ENCODE measurements at regions not wholly inside any gene's neighbourhood (a gene's known extent, or its start where the extent isn't known, plus 50 kb on each side); places are given as distances from the start of the nearest gene placed in this dataset.

- TF ChIP-seq GRHL2 (CRISPR knock-in tag; IDR thresholded peaks at IDR 0.05; ENCODE audit: insufficient replicate concordance, severe bottlenecking) (no peak), ATF3 (CRISPR knock-in tag; conservative IDR thresholded peaks at IDR 0.05) (no peak), SOX15 (CRISPR knock-in tag; IDR thresholded peaks at IDR 0.05) (no peak), FOXP1 (CRISPR knock-in tag; IDR thresholded peaks at IDR 0.05; ENCODE audit: borderline replicate concordance) (no peak), GTF2I (CRISPR knock-in tag; conservative IDR thresholded peaks at IDR 0.05) (no peak), JAZF1 (CRISPR knock-in tag; IDR thresholded peaks at IDR 0.05) (no peak), EMX1 (CRISPR knock-in tag; IDR thresholded peaks at IDR 0.05) (no peak), AFF4 (CRISPR knock-in tag; IDR thresholded peaks at IDR 0.05; ENCODE audit: borderline replicate concordance) (no peak)
These were observed 176.1 kb upstream of the SLC38A2 start (continued) for GRCh38 chr12:46548605-46549071.

GRCh38 chr12:46547421-46548354, 175.1 kb upstream of the SLC38A2 start:
- Mint-ChIP-seq H3K27me3 (ENCODE audit: low read depth) (peaks cover 6% of the 10 kb centered on the region; the same call in 1 of the 2 replicates), H3K9me3 (peaks cover 29% of the 10 kb centered on the region), H3K4me3 (no peak overlapping the region), H3K36me3 (peaks cover 31% of the 10 kb centered on the region), H3K4me1 (peaks cover 18% of the 10 kb centered on the region), H3K27ac (no peak overlapping the region)
- TF ChIP-seq FOXJ3 (CRISPR knock-in tag; IDR thresholded peaks at IDR 0.05; ENCODE audit: borderline replicate concordance): no peak
- no peak for TF ChIP-seq GTF2I (CRISPR knock-in tag; conservative IDR thresholded peaks at IDR 0.05)
- TF ChIP-seq FOXK1 (CRISPR knock-in tag; IDR thresholded peaks at IDR 0.05): no peak
- no peak for TF ChIP-seq MXD4 (CRISPR knock-in tag; IDR thresholded peaks at IDR 0.05; ENCODE audit: borderline replicate concordance)
- TF ChIP-seq CREB1 (CRISPR knock-in tag; IDR thresholded peaks at IDR 0.05): no peak
- no peak for TF ChIP-seq E2F1 (CRISPR knock-in tag; IDR thresholded peaks at IDR 0.05)
- ChIA-PET POLR2A (no interaction called here), CTCF (interaction anchor here (0.9 kb wide), 1 partner anchor 46 kb away, joined by 3 read pairs; no protein-coding TSS in a partner anchor)
- no peak for ATAC-seq
- DNase-seq (ENCODE audit: low spot score): no peak

- peaks cover 29% of the 10 kb centered on the region for H3K9me3 Mint-ChIP-seq
- no peak for DNase-seq (ENCODE audit: low spot score)
- peaks cover 6% of the 10 kb centered on the region; the same call in 1 of the 2 replicates for H3K27me3 Mint-ChIP-seq (ENCODE audit: low read depth)
- no peak overlapping the region for H3K27ac Mint-ChIP-seq
- peaks cover 31% of the 10 kb centered on the region for H3K36me3 Mint-ChIP-seq
- H3K4me3 Mint-ChIP-seq: no peak overlapping the region
- ChIA-PET POLR2A (no interaction called here), CTCF (interaction anchor here (0.9 kb wide), 1 partner anchor 47 kb away, joined by 3 read pairs; no protein-coding TSS in a partner anchor)
- no peak for ATAC-seq
- peaks cover 19% of the 10 kb centered on the region for H3K4me1 Mint-ChIP-seq
- TF ChIP-seq ATF1 (CRISPR knock-in tag; IDR thresholded peaks at IDR 0.05) (no peak), E2F1 (CRISPR knock-in tag; IDR thresholded peaks at IDR 0.05) (no peak), ZNF121 (CRISPR knock-in tag; IDR thresholded peaks at IDR 0.05) (no peak), EMX1 (CRISPR knock-in tag; IDR thresholded peaks at IDR 0.05) (no peak), IRF1 (CRISPR knock-in tag; IDR thresholded peaks at IDR 0.05) (no peak), NFE2L1 (CRISPR knock-in tag; IDR thresholded peaks at IDR 0.05) (no peak), ETV6 (CRISPR knock-in tag; IDR thresholded peaks at IDR 0.05) (no peak), E2F5 (CRISPR knock-in tag; IDR thresholded peaks at IDR 0.05) (no peak), RORB (CRISPR knock-in tag; IDR thresholded peaks at IDR 0.05) (no peak), NR1H2 (CRISPR knock-in tag; IDR thresholded peaks at IDR 0.05) (no peak), ERG (CRISPR knock-in tag; IDR thresholded peaks at IDR 0.05) (no peak)
These were observed 174.2 kb upstream of the SLC38A2 start for GRCh38 chr12:46546634-46547273.

All from WTC11 (cell line).